ENCODE measurements at regions not wholly inside any gene's neighbourhood (a gene's known extent, or its start where the extent isn't known, plus 50 kb on each side); places are given as distances from the start of the nearest gene placed in this dataset.

DNA sequence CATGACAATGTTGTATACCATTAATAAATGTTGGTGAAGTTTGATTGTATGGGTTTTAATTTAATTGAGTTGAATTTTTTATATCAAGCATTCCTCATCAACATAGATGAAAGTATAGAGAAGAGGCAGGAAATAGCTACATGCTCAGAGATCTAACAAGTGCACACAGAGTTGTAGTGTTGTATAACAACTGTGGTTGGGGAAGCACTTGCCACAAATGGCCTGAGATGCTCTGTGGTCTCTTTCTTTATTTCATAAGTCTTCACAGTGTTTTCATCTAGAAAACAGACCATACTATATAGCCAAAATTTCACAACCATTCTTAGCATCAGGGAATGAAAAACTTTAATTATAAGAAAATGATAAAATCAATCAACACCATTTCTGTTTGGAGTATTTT, 682.6 kb upstream of the NECTIN3 start:
- no peaks in the 10 kb centered on the region for H3K9me3 ChIP-seq (ENCODE audit: control insufficient read depth, insufficient read depth, low read length)
- TF ChIP-seq, protein P1, sequence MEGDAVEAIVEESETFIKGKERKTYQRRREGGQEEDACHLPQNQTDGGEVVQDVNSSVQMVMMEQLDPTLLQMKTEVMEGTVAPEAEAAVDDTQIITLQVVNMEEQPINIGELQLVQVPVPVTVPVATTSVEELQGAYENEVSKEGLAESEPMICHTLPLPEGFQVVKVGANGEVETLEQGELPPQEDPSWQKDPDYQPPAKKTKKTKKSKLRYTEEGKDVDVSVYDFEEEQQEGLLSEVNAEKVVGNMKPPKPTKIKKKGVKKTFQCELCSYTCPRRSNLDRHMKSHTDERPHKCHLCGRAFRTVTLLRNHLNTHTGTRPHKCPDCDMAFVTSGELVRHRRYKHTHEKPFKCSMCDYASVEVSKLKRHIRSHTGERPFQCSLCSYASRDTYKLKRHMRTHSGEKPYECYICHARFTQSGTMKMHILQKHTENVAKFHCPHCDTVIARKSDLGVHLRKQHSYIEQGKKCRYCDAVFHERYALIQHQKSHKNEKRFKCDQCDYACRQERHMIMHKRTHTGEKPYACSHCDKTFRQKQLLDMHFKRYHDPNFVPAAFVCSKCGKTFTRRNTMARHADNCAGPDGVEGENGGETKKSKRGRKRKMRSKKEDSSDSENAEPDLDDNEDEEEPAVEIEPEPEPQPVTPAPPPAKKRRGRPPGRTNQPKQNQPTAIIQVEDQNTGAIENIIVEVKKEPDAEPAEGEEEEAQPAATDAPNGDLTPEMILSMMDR (IDR thresholded peaks at IDR 0.05; ENCODE audit: low read depth, low read length): no peak
- POLR2A ChIA-PET: no interaction called here
- CTCF ChIA-PET: no interaction called here
- no peaks in the 10 kb centered on the region for H3K27me3 ChIP-seq (ENCODE audit: control insufficient read depth, insufficient read depth, low read length)
- no peak for DNase-seq (ENCODE audit: low read depth, low spot score)
- H3K27ac ChIP-seq (ENCODE audit: low read depth, low read length): no peak overlapping the region
- no peak overlapping the region for H3K4me3 ChIP-seq (ENCODE audit: low read depth, low read length)

DNA sequence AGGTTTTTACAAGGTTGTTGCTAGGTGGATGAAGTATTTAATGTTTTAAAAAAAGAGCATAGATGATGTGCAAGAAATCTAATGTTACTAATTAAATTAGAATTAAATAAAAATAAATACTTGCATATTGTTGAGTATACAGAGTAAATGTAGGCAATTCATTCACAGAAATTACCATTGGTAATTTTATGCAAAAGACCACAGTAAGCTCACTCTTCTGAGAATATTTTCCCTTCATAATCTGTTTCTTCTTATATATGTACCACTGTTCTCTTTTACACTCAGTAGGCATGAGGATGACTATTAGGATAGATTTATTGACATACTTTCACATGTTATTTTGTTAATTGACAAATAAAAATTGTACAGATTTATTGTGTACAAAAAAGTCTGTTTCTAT, 681.2 kb upstream of the NECTIN3 start:
- CTCF ChIA-PET: interaction anchor here (1.5 kb wide), 1 partner anchor 76 kb away, joined by 3 read pairs; no protein-coding TSS in a partner anchor
- Histone ChIP-seq H3K9me3 (ENCODE audit: control insufficient read depth, insufficient read depth, low read length) (no peaks in the 10 kb centered on the region), H3K27me3 (ENCODE audit: control insufficient read depth, insufficient read depth, low read length) (no peaks in the 10 kb centered on the region), H3K4me3 (ENCODE audit: low read depth, low read length) (no peak overlapping the region), H3K27ac (ENCODE audit: low read depth, low read length) (no peak overlapping the region)
- TF ChIP-seq, protein P1 (IDR thresholded peaks at IDR 0.05; ENCODE audit: low read depth, low read length): no peak
- no peak for DNase-seq (ENCODE audit: low read depth, low spot score)
- POLR2A ChIA-PET: no interaction called here

DNA sequence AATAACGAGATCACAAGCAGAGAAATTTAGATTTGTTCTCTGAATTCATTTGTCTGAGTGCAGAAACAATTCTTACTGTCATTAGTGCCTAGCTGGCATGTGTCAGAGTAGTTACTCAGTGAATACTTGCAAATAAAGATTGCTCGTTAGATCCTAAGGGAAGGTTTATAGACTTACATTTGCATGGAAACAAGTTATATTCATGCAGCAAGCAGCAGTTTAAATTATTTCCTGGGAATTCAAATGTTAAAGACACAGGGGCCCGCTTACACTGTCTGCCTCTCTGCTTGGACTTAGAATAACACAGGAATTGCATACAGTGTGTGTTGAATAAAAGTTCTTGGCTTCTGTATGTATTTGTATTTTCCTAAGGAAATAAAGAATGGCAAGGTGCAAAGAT, 680.6 kb upstream of the NECTIN3 start:
- no peak overlapping the region for H3K27ac ChIP-seq (ENCODE audit: low read depth, low read length)
- ChIA-PET CTCF (interaction anchor here (1.5 kb wide), 1 partner anchor 77 kb away, joined by 3 read pairs; no protein-coding TSS in a partner anchor), POLR2A (no interaction called here)
- H3K4me3 ChIP-seq (ENCODE audit: low read depth, low read length): no peak overlapping the region
- no peak for DNase-seq (ENCODE audit: low read depth, low spot score)
- TF ChIP-seq, protein P1 (IDR thresholded peaks at IDR 0.05; ENCODE audit: low read depth, low read length): no peak
- H3K9me3 ChIP-seq (ENCODE audit: control insufficient read depth, insufficient read depth, low read length): no peaks in the 10 kb centered on the region
- no peaks in the 10 kb centered on the region for H3K27me3 ChIP-seq (ENCODE audit: control insufficient read depth, insufficient read depth, low read length)

- POLR2A ChIA-PET: no interaction called here
- Histone ChIP-seq H3K4me3 (ENCODE audit: low read depth, low read length) (no peak overlapping the region), H3K9me3 (ENCODE audit: control insufficient read depth, insufficient read depth, low read length) (no peaks in the 10 kb centered on the region), H3K27ac (ENCODE audit: low read depth, low read length) (no peak overlapping the region), H3K27me3 (ENCODE audit: control insufficient read depth, insufficient read depth, low read length) (no peaks in the 10 kb centered on the region)
- DNase-seq (ENCODE audit: low read depth, low spot score): no peak
- TF ChIP-seq, protein P1 (IDR thresholded peaks at IDR 0.05; ENCODE audit: low read depth, low read length): no peak
- CTCF ChIA-PET: interaction anchor here (0.7 to 1.5 kb wide), 2 partner anchors 78 to 301 kb away, joined by 3 read pairs; no protein-coding TSS in a partner anchor
These were observed 679.8 kb upstream of the NECTIN3 start for GRCh38 chr3:110391640-110392395.

GRCh38 chr3:110393941-110394340, 677.7 kb upstream of the NECTIN3 start:
- no peaks in the 10 kb centered on the region for H3K9me3 ChIP-seq (ENCODE audit: control insufficient read depth, insufficient read depth, low read length)
- H3K4me3 ChIP-seq (ENCODE audit: low read depth, low read length): no peak overlapping the region
- ChIA-PET POLR2A (no interaction called here), CTCF (no interaction called here)
- no peak for DNase-seq (ENCODE audit: low read depth, low spot score)
- TF ChIP-seq, protein P1 (IDR thresholded peaks at IDR 0.05; ENCODE audit: low read depth, low read length): no peak
- H3K27ac ChIP-seq (ENCODE audit: low read depth, low read length): no peak overlapping the region
- H3K27me3 ChIP-seq (ENCODE audit: control insufficient read depth, insufficient read depth, low read length): no peaks in the 10 kb centered on the region

All from AG04450 (cell line).